ENCODE measurements at regions not wholly inside any gene's neighbourhood (a gene's known extent, or its start where the extent isn't known, plus 50 kb on each side); places are given as distances from the start of the nearest gene placed in this dataset.

- TF ChIP-seq CTCF (IDR thresholded peaks at IDR 0.05): no peak
- Histone ChIP-seq H3K27ac (no peak overlapping the region), H3K27me3 (no peaks in the 10 kb centered on the region), H3K36me3 (no peaks in the 10 kb centered on the region), H3K4me3 (replicated peaks in 1 of 3) (no peak overlapping the region), H3K9me3 (no peaks in the 10 kb centered on the region), H3K4me1 (no peaks in the 10 kb centered on the region)
- DNase-seq: no peak
- WGBS, 2 donors: 29 to 39% methylated on average over 3 of the region's 3 CpGs
- intact Hi-C loops (cut with DNase I): no loop called here
Observed at GRCh38 chr14:83838226-83838625, 1691.7 kb upstream of the FLRT2 start.

- Histone ChIP-seq H3K27ac (no peak overlapping the region), H3K36me3 (no peaks in the 10 kb centered on the region), H3K4me3 (replicated peaks in 1 of 3) (no peak overlapping the region), H3K4me1 (no peaks in the 10 kb centered on the region), H3K9me3 (no peaks in the 10 kb centered on the region), H3K27me3 (no peaks in the 10 kb centered on the region)
- DNase-seq: no peak
- intact Hi-C loops (cut with DNase I): no loop called here
- 89 to 90% methylated on average over 3 of the region's 3 CpGs for WGBS, 2 donors
- TF ChIP-seq POLR2A (IDR thresholded peaks at IDR 0.05) (no peak), CTCF (IDR thresholded peaks at IDR 0.05) (no peak)
Observed at GRCh38 chr14:83842547-83842946, 1687.4 kb upstream of the FLRT2 start.

- WGBS, 2 donors: 81 to 82% methylated on average over 1 of the region's 1 CpG
Observed at GRCh38 chr14:83847102-83847501, 1682.8 kb upstream of the FLRT2 start.

GRCh38 chr14:83850092-83850491 lies 1679.9 kb upstream of the FLRT2 start:
- no peaks in the 10 kb centered on the region for H3K9me3 ChIP-seq
- 85 to 89% methylated on average over 5 of the region's 5 CpGs for WGBS, 2 donors
- H3K4me1 ChIP-seq: no peaks in the 10 kb centered on the region
- DNase-seq: no peak
- no peaks in the 10 kb centered on the region for H3K36me3 ChIP-seq
- intact Hi-C loops (cut with DNase I): no loop called here
- no peak overlapping the region for H3K27ac ChIP-seq
- TF ChIP-seq CTCF (IDR thresholded peaks at IDR 0.05): no peak
- TF ChIP-seq POLR2A (IDR thresholded peaks at IDR 0.05): no peak
- no peaks in the 10 kb centered on the region for H3K27me3 ChIP-seq
- no peak overlapping the region for H3K4me3 ChIP-seq (replicated peaks in 1 of 3)

More at GRCh38 chr14:83847102-83847501, 1682.8 kb upstream of the FLRT2 start:
- TF ChIP-seq POLR2A (IDR thresholded peaks at IDR 0.05) (no peak), CTCF (IDR thresholded peaks at IDR 0.05) (no peak)
- Histone ChIP-seq H3K4me3 (replicated peaks in 1 of 3) (no peak overlapping the region), H3K27me3 (no peaks in the 10 kb centered on the region), H3K36me3 (no peaks in the 10 kb centered on the region), H3K4me1 (no peaks in the 10 kb centered on the region), H3K27ac (no peak overlapping the region), H3K9me3 (no peaks in the 10 kb centered on the region)
- DNase-seq: no peak
- intact Hi-C loops (cut with DNase I): no loop called here

- Histone ChIP-seq H3K9me3 (no peaks in the 10 kb centered on the region), H3K27ac (no peak overlapping the region), H3K27me3 (no peaks in the 10 kb centered on the region), H3K4me3 (replicated peaks in 1 of 3) (no peak overlapping the region), H3K36me3 (no peaks in the 10 kb centered on the region), H3K4me1 (no peaks in the 10 kb centered on the region)
- TF ChIP-seq CTCF (IDR thresholded peaks at IDR 0.05) (no peak), POLR2A (IDR thresholded peaks at IDR 0.05) (no peak)
- WGBS, 2 donors: 83 to 88% methylated on average over 3 of the region's 3 CpGs
- DNase-seq: no peak
- intact Hi-C loops (cut with DNase I): no loop called here
Observed at GRCh38 chr14:83856334-83856733, 1673.6 kb upstream of the FLRT2 start.
